GM12878 (cell line): ENCODE measurements at regions not wholly inside any gene's neighbourhood (a gene's known extent, or its start where the extent isn't known, plus 50 kb on each side); places are given as distances from the start of the nearest gene placed in this dataset.

ENCODE experiments used
- ATAC-seq: fragments of 200-7000 bp; cut with Tn5 transposase; 3 replicates; pipeline ENCODE4 v1.9.1; 2020; ENCODE audit warnings: mild to moderate bottlenecking, moderate library complexity
- BruUV-seq: library from RNA; stranded (reverse); fragments of 400-500 nt; replicated peaks from 2 replicates; lab custom pipeline; 2021; lab: Mats Ljungman, UMichigan
- CTCF ChIA-PET: fragments of 300-600 bp; sonication (Branson Sonifier 250); formaldehyde crosslinking; extraction: SDS; loops from one replicate; lab custom pipeline; 2021; ENCODE audit warnings: inconsistent platforms; lab: Yijun Ruan, JAX
- POLR2A ChIA-PET: fragments of 350-600 bp; formaldehyde crosslinking; extraction: SDS; loops from one replicate; lab custom pipeline; 2021; ENCODE audit warnings: inconsistent platforms; lab: Charles Lee
- RAD21 ChIA-PET: fragments of 300-600 bp; sonication (Branson Sonifier 250); formaldehyde crosslinking; loops from one replicate; lab custom pipeline; 2023; ENCODE audit warnings: antibody characterized with exemption; ENCODE audit not compliant: unreplicated experiment; lab: Charles Lee
- SMC1A ChIA-PET: fragments of 300-600 bp; sonication (Branson Sonifier 250); formaldehyde crosslinking; loops from one replicate; lab custom pipeline; 2023; ENCODE audit not compliant: unreplicated experiment, uncharacterized antibody; lab: Charles Lee
- DNase-seq: peaks from one replicate; pipeline ENCODE4 v3.0.0-alpha.2; 2011; ENCODE audit warnings: low read depth, low spot score
- FAIRE-seq: peaks from 3 replicates; lab custom pipeline; 2011; peaks lifted over from hg19 to GRCh38; lab: Jason Lieb, UNC
- H2AFZ ChIP-seq: 2 replicates; pipeline ENCODE4 v1.6.0; 2011; ENCODE audit warnings: low read depth, low read length, control low read depth; ENCODE audit not compliant: control insufficient read depth
- H3K27ac ChIP-seq: 2 replicates; pipeline ENCODE4 v1.5.1; 2011; ENCODE audit warnings: control low read depth; ENCODE audit not compliant: control insufficient read depth, insufficient read depth
- H3K27me3 ChIP-seq, 2 experiments: replicated peaks in 1 of 2; 2 replicates each; pipeline versions ENCODE4 v1.6.0 to v1.6.1; 2011; ENCODE audit warnings: low read length in 1 of 2; ENCODE audit not compliant: control insufficient read depth in 2 of 2, insufficient read depth in 2 of 2
- H3K36me3 ChIP-seq, 2 experiments: 2 replicates each; pipeline ENCODE4 v1.5.1; 2011; ENCODE audit warnings: low read length in 1 of 2; ENCODE audit not compliant: control insufficient read depth in 2 of 2, insufficient read depth in 2 of 2
- H3K4me1 ChIP-seq: 2 replicates; pipeline ENCODE4 v1.6.1; 2011; ENCODE audit warnings: mild to moderate bottlenecking, low read length, moderate library complexity, mixed read lengths; ENCODE audit not compliant: control insufficient read depth, insufficient read depth
- H3K4me2 ChIP-seq: 2 replicates; pipeline ENCODE4 v1.6.0; 2011; ENCODE audit warnings: control low read depth; ENCODE audit not compliant: control insufficient read depth, insufficient read depth
- H3K4me3 ChIP-seq: fragments of 200-600 bp; sonication (generic); 2 replicates; pipeline ENCODE4 v1.5.1; 2016
- H3K79me2 ChIP-seq: 2 replicates; pipeline ENCODE4 v1.6.0; 2011; ENCODE audit warnings: low read length; ENCODE audit not compliant: control insufficient read depth, insufficient read depth
- H3K9ac ChIP-seq: 2 replicates; pipeline ENCODE4 v1.8.0; 2011; ENCODE audit warnings: low read length, control low read depth, mixed read lengths; ENCODE audit not compliant: control insufficient read depth, insufficient read depth
- H3K9me3 ChIP-seq: replicated peaks from 3 replicates; pipeline ENCODE4 v1.5.1; 2011; ENCODE audit warnings: mild to moderate bottlenecking, low read length; ENCODE audit not compliant: control insufficient read depth, insufficient read depth
- H4K20me1 ChIP-seq: 2 replicates; pipeline ENCODE4 v1.6.0; 2011; ENCODE audit not compliant: control insufficient read depth, insufficient read depth
- BCLAF1 ChIP-seq: fragments of 450-650 bp; IDR thresholded peaks from 2 replicates; pipeline ENCODE4 v1.6.1; 2017; ENCODE audit warnings: antibody characterized with exemption, mild to moderate bottlenecking, moderate library complexity
- EGR1 ChIP-seq, 2 experiments: IDR thresholded peaks; 1 replicate in 1 of 2; 2 replicates in 1 of 2; pipeline ENCODE4 v1.6.1; 2011 to 2012; ENCODE audit warnings: low read depth in 2 of 2, low read length in 2 of 2, borderline replicate concordance in 1 of 2, mild to moderate bottlenecking in 1 of 2, moderate library complexity in 1 of 2
- MEF2B ChIP-seq: fragments of 450-650 bp; IDR thresholded peaks from 2 replicates; pipeline ENCODE4 v1.6.1; 2018; ENCODE audit warnings: mild to moderate bottlenecking, moderate library complexity; ENCODE audit not compliant: partially characterized antibody, poor library complexity, severe bottlenecking
- MLLT1 ChIP-seq: fragments of 450-650 bp; IDR thresholded peaks from 2 replicates; pipeline ENCODE4 v1.6.1; 2016; ENCODE audit warnings: mild to moderate bottlenecking
- POLR2A ChIP-seq: IDR thresholded peaks from 2 replicates; pipeline ENCODE4 v1.6.1; 2011; ENCODE audit warnings: low read depth, mild to moderate bottlenecking, low read length
- SIN3A ChIP-seq: IDR thresholded peaks from 2 replicates; pipeline ENCODE4 v1.6.1; 2012; ENCODE audit warnings: low read depth, low read length, improper control_type of control experiment
- STAT3 ChIP-seq: IDR thresholded peaks from 2 replicates; pipeline ENCODE4 v1.6.1; 2011; ENCODE audit warnings: low read depth, low read length, improper control_type of control experiment
- TCF7 ChIP-seq: IDR thresholded peaks from 2 replicates; pipeline ENCODE4 v1.6.1; 2014; ENCODE audit warnings: antibody characterized with exemption, borderline replicate concordance
- WRNIP1 ChIP-seq: IDR thresholded peaks from 2 replicates; pipeline ENCODE4 v1.6.1; 2011; ENCODE audit warnings: low read depth, low read length, improper control_type of control experiment, borderline replicate concordance
- ZBTB11 ChIP-seq: fragments of 450-650 bp; formaldehyde crosslinking; IDR thresholded peaks from 2 replicates; pipeline ENCODE4 v1.5.0; 2022; ENCODE audit warnings: mild to moderate bottlenecking, missing genetic modification characterization
- ZBTB40 ChIP-seq: fragments of 450-650 bp; IDR thresholded peaks from 2 replicates; pipeline ENCODE4 v1.6.1; 2016; ENCODE audit warnings: mild to moderate bottlenecking, moderate library complexity, borderline replicate concordance
- ZNF24 ChIP-seq: fragments of 450-650 bp; IDR thresholded peaks from 2 replicates; pipeline ENCODE4 v1.6.1; 2017; ENCODE audit warnings: antibody characterized with exemption, mild to moderate bottlenecking
- WGBS: methylation state at CpG from one replicate; pipeline ENCODE4 v1.1.6; 2016; ENCODE audit warnings: low lambda C conversion rate; ENCODE audit not compliant: insufficient replicate concordance, insufficient coverage; ENCODE audit errors: missing lambda C conversion rate; 5-methylcytosine and 5-hydroxymethylcytosine counted together
- in situ Hi-C: fragments of 300-500 bp; cut with MboI; formaldehyde crosslinking; loops from 9 replicates; pipeline ENCODE4 v1.14.3; 2018; ENCODE audit warnings: mixed read lengths
- intact Hi-C: fragments of 100-400 bp; cut with micrococcal nuclease; formaldehyde crosslinking; loops from one replicate; pipeline ENCODE4 v1.14.2; 2022; ENCODE audit not compliant: unreplicated experiment

- RAD21 ChIA-PET: no interaction called here
- SMC1A ChIA-PET: interaction anchor here (0.6 to 1.7 kb wide), 3 partner anchors 8 to 241 kb away, joined by 3 to 7 read pairs (median 4); no protein-coding TSS in a partner anchor
- Histone ChIP-seq H3K36me3 (no peaks in the 10 kb centered on the region), H2AFZ (no peak overlapping the region), H3K27me3 (no peaks in the 10 kb centered on the region), H3K79me2 (no peaks in the 10 kb centered on the region), H3K4me3 (no peak overlapping the region), H3K4me2 (no peak overlapping the region), H3K4me1 (no peaks in the 10 kb centered on the region), H3K27ac (no peak overlapping the region), H4K20me1 (no peaks in the 10 kb centered on the region), H3K9me3 (no peaks in the 10 kb centered on the region), H3K9ac (no peak overlapping the region)
- 19% methylated on average over 5 of the region's 5 CpGs for WGBS
- POLR2A ChIA-PET: no interaction called here
- no TSS peak for BruUV-seq
- no peak for FAIRE-seq
- in situ Hi-C loops (no loop called here), intact Hi-C loops (no loop called here)
- DNase-seq: no peak
- TF ChIP-seq SIN3A (no peak), TCF7 (no peak), MLLT1 (no peak), STAT3 (no peak), BCLAF1 (no peak), ZNF24 (no peak), WRNIP1 (no peak), ZBTB40 (no peak), MEF2B (no peak), EGR1 (IDR thresholded peaks at IDR 0.05; ENCODE audit: borderline replicate concordance in 1 of 2, low read depth in 2 of 2, low read length in 2 of 2) (no peak), POLR2A (no peak), ZBTB11 (CRISPR knock-in tag) (no peak)
- no peak for ATAC-seq
- CTCF ChIA-PET: interaction anchor here (0.6 to 1.4 kb wide), 2 partner anchors 9 to 1458 kb away, joined by 3 to 6 read pairs; no protein-coding TSS in a partner anchor
These were observed 232.2 kb upstream of the KLF4 start for GRCh38 chr9:107721705-107722245.
